Activated CD8-positive, alpha-beta memory T cell treated with anti-CD3 and anti-CD28 coated beads for 36 hours (primary cell): ENCODE measurements at regions not wholly inside any gene's neighbourhood (a gene's known extent, or its start where the extent isn't known, plus 50 kb on each side); places are given as distances from the start of the nearest gene placed in this dataset.
"Not testable (repeated sequence)": the region's sequence is repeated elsewhere in the genome, so short reads cannot be mapped to it uniquely, and the experiment has no call there.

Source experiments
- CTCF ChIA-PET: fragments of 350-600 bp; sonication (Branson Sonifier 250); formaldehyde crosslinking; loops from one replicate; lab custom pipeline; 2021; ENCODE audit warnings: antibody characterized with exemption; lab: Charles Lee
- POLR2A ChIA-PET: fragments of 350-600 bp; sonication (Branson Sonifier 250); formaldehyde crosslinking; loops from one replicate; lab custom pipeline; 2021; ENCODE audit warnings: antibody characterized with exemption; lab: Charles Lee

- POLR2A ChIA-PET, CTCF ChIA-PET: not testable (repeated sequence)
Observed at GRCh38 chr16:29228664-29229611, 177.6 kb downstream of the NPIPB11 start.

GRCh38 chr16:29227751-29228663, 178.5 kb downstream of the NPIPB11 start:
- POLR2A ChIA-PET, CTCF ChIA-PET: not testable (repeated sequence)

GRCh38 chr16:29226782-29227181, 179.7 kb downstream of the NPIPB11 start:
- POLR2A ChIA-PET: no interaction called here
- CTCF ChIA-PET: no interaction called here

- POLR2A ChIA-PET, CTCF ChIA-PET: not testable (repeated sequence)
Observed at GRCh38 chr16:29224675-29225074, 181.8 kb downstream of the NPIPB11 start.

- CTCF ChIA-PET, POLR2A ChIA-PET: not testable (repeated sequence)
Observed at GRCh38 chr16:29222615-29223014, 183.9 kb downstream of the NPIPB11 start.

GRCh38 chr16:29222008-29222407, 184.5 kb downstream of the NPIPB11 start:
- POLR2A ChIA-PET, CTCF ChIA-PET: not testable (repeated sequence)

- POLR2A ChIA-PET, CTCF ChIA-PET: not testable (repeated sequence)
Observed at GRCh38 chr16:29221281-29221955, 185.1 kb downstream of the NPIPB11 start.

GRCh38 chr16:29220647-29221191, 185.8 kb downstream of the NPIPB11 start:
- POLR2A ChIA-PET, CTCF ChIA-PET: not testable (repeated sequence)

- POLR2A ChIA-PET, CTCF ChIA-PET: not testable (repeated sequence)
Observed at GRCh38 chr16:29219966-29220646, 186.4 kb downstream of the NPIPB11 start.

- CTCF ChIA-PET: not testable (repeated sequence)
Observed at GRCh38 chr16:29219562-29219961, 186.9 kb downstream of the NPIPB11 start.

GRCh38 chr16:29218649-29219048, 187.9 kb downstream of the NPIPB11 start:
- POLR2A ChIA-PET, CTCF ChIA-PET: not testable (repeated sequence)

More at GRCh38 chr16:29219562-29219961, 186.9 kb downstream of the NPIPB11 start:
- POLR2A ChIA-PET: not testable (repeated sequence)

GRCh38 chr16:29218171-29218570, 188.3 kb downstream of the NPIPB11 start:
- POLR2A ChIA-PET, CTCF ChIA-PET: not testable (repeated sequence)

- POLR2A ChIA-PET, CTCF ChIA-PET: not testable (repeated sequence)
Observed at GRCh38 chr16:29217752-29218126, 188.8 kb downstream of the NPIPB11 start.

GRCh38 chr16:29217104-29217751, 189.3 kb downstream of the NPIPB11 start:
- POLR2A ChIA-PET, CTCF ChIA-PET: not testable (repeated sequence)

GRCh38 chr16:29213770-29214169, 192.7 kb downstream of the NPIPB11 start:
- POLR2A ChIA-PET, CTCF ChIA-PET: not testable (repeated sequence)

- CTCF ChIA-PET, POLR2A ChIA-PET: not testable (repeated sequence)
Observed at GRCh38 chr16:29213251-29213650, 193.3 kb downstream of the NPIPB11 start.

GRCh38 chr16:29212084-29213027, 194.2 kb downstream of the NPIPB11 start:
- POLR2A ChIA-PET, CTCF ChIA-PET: not testable (repeated sequence)
